K562 (cell line): ENCODE measurements at regions not wholly inside any gene's neighbourhood (a gene's known extent, or its start where the extent isn't known, plus 50 kb on each side); places are given as distances from the start of the nearest gene placed in this dataset.
"Not testable (repeated sequence)": the region's sequence is repeated elsewhere in the genome, so short reads cannot be mapped to it uniquely, and the experiment has no call there.

Source experiments
- ARNT ChIP-seq, 2 experiments: fragments of 450-650 bp; IDR thresholded peaks; 2 replicates each; pipeline ENCODE4 v1.6.1; 2016; ENCODE audit warnings: mild to moderate bottlenecking in 1 of 2
- FOXP1 ChIP-seq: sonication (generic); formaldehyde crosslinking; IDR thresholded peaks from 2 replicates; pipeline ENCODE4 v1.8.0; 2022; ENCODE audit warnings: mild to moderate bottlenecking, missing genetic modification reagents
- MAX ChIP-seq: sonication (generic); formaldehyde crosslinking; IDR thresholded peaks from 2 replicates; pipeline ENCODE4 v1.9.0; 2022; ENCODE audit warnings: mild to moderate bottlenecking, missing genetic modification reagents
- SMARCA5 ChIP-seq: fragments of 450-650 bp; IDR thresholded peaks from 2 replicates; pipeline ENCODE4 v1.6.1; 2016
- ZNF124 ChIP-seq: sonication (generic); formaldehyde crosslinking; IDR thresholded peaks from 2 replicates; pipeline ENCODE4 v1.8.1; 2022; ENCODE audit warnings: missing genetic modification reagents
- ZNF398 ChIP-seq: fragments of 250-450 bp; sonication (Bioruptor Pico); IDR thresholded peaks from 2 replicates; pipeline ENCODE4 v1.8.0; 2021; ENCODE audit warnings: moderate library complexity, mild to moderate bottlenecking, inconsistent platforms
- ZZZ3 ChIP-seq: fragments of 450-650 bp; IDR thresholded peaks from 2 replicates; pipeline ENCODE4 v1.6.1; 2016; ENCODE audit warnings: antibody characterized with exemption, mild to moderate bottlenecking, moderate library complexity

- TF ChIP-seq ARNT (IDR thresholded peaks at IDR 0.05); FOXP1; SMARCA5; ZNF398 (CRISPR knock-in tag); ZZZ3; ZNF124 (CRISPR knock-in tag); MAX (CRISPR knock-in tag): not testable (repeated sequence)
Measured at GRCh38 chr6:27774264-27774600, 138.0 kb downstream of the OR2B2 start.
